MCF 10A (cell line): ENCODE measurements at regions not wholly inside any gene's neighbourhood (a gene's known extent, or its start where the extent isn't known, plus 50 kb on each side); places are given as distances from the start of the nearest gene placed in this dataset.
A peak's percentile ranks its signal among the peaks of the same experiment; 100 is the strongest.

Source experiments
- BruUV-seq: library from RNA; stranded (reverse); fragments of 400-500 nt; replicated peaks from 2 replicates; lab custom pipeline; 2021; lab: Mats Ljungman, UMichigan
- CTCF ChIA-PET: fragments of 300-600 bp; sonication (Branson Sonifier 250); formaldehyde crosslinking; extraction: SDS; loops from one replicate; lab custom pipeline; 2021; ENCODE audit warnings: antibody characterized with exemption, inconsistent platforms; lab: Yijun Ruan, JAX
- POLR2A ChIA-PET: fragments of 300-600, 350-650 bp; sonication (Branson Sonifier 250); formaldehyde crosslinking; extraction: SDS; loops from one replicate; lab custom pipeline; 2020; ENCODE audit warnings: antibody characterized with exemption, inconsistent platforms; lab: Yijun Ruan, JAX
- DNase-seq: peaks from one replicate; pipeline ENCODE4 v3.0.0-alpha.2; 2018; ENCODE audit not compliant: unreplicated experiment
- H3K27ac Mint-ChIP-seq: one replicate; pipeline ENCODE4 v1.8.0; 2022; ENCODE audit warnings: mild to moderate bottlenecking, low read depth, mixed read lengths; ENCODE audit not compliant: unreplicated experiment
- H3K27me3 Mint-ChIP-seq: one replicate; pipeline ENCODE4 v1.8.0; 2022; ENCODE audit warnings: mixed read lengths; ENCODE audit not compliant: insufficient read depth, unreplicated experiment
- H3K36me3 Mint-ChIP-seq: one replicate; pipeline ENCODE4 v1.8.0; 2022; ENCODE audit warnings: mild to moderate bottlenecking, moderate library complexity, mixed read lengths; ENCODE audit not compliant: insufficient read depth, unreplicated experiment
- H3K4me1 Mint-ChIP-seq: one replicate; pipeline ENCODE4 v1.8.0; 2022; ENCODE audit warnings: mixed read lengths; ENCODE audit not compliant: insufficient read depth, unreplicated experiment
- H3K4me3 Mint-ChIP-seq: one replicate; pipeline ENCODE4 v1.8.0; 2022; ENCODE audit warnings: mild to moderate bottlenecking, moderate library complexity, mixed read lengths; ENCODE audit not compliant: unreplicated experiment
- H3K9me3 Mint-ChIP-seq: one replicate; pipeline ENCODE4 v1.8.0; 2022; ENCODE audit warnings: mixed read lengths; ENCODE audit not compliant: unreplicated experiment
- CTCF ChIP-seq: fragments of 200-600 bp; IDR thresholded peaks from one replicate; pipeline ENCODE4 v1.8.0; 2022; ENCODE audit warnings: antibody characterized with exemption, mild to moderate bottlenecking; ENCODE audit not compliant: unreplicated experiment
- intact Hi-C: fragments of 100-400 bp; cut with micrococcal nuclease; formaldehyde crosslinking; loops from 2 replicates; pipeline ENCODE4 v1.14.1; 2022

DNA sequence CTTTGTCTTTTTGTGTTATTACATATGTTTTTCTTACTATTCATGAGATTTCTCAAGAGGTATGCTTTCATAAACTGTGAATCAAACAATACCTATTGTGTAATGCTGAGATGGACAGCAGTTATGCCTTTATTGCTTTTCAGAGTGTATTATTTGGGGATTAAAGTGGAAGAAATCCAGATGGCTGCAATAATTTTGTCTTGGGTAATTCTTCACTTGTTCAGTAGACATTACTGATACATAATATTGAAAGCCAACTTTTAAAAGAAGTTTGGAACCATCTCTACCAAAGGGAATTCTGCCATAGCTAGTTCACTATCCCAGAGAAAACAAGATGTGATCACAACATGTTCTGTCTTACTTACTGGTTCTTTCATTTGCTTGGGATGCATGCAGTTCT, 253.4 kb upstream of the ZSWIM2 start:
- H3K27ac Mint-ChIP-seq: peak overlapping the region; percentile 12
- H3K9me3 Mint-ChIP-seq: no peaks in the 10 kb centered on the region
- no peaks in the 10 kb centered on the region for H3K36me3 Mint-ChIP-seq
- H3K4me1 Mint-ChIP-seq: no peaks in the 10 kb centered on the region
- CTCF ChIA-PET: no interaction called here
- intact Hi-C loops: no loop called here
- no peaks in the 10 kb centered on the region for H3K27me3 Mint-ChIP-seq
- no peak for TF ChIP-seq CTCF
- POLR2A ChIA-PET: no interaction called here
- BruUV-seq: no TSS peak
- peak; percentile 45 for DNase-seq
- no peak overlapping the region for H3K4me3 Mint-ChIP-seq

DNA sequence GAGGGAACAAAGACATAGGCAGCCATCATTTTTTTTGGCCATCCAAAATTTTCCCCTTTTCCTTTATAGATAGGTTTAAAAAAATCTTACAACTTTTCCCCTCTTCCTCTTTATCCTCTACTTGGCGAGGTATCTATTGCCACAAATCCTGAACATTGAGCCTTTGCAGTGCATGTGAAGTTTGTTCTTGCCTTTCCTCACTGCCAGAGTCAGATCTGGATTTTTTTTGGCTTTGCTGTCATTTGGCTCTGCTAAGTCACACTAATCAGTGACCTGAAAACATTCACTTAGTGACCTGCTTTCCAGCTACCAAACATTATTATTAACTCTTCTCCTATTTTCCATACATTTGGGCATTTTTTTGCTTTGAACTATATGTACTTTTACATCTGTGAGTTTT, 249.2 kb upstream of the ZSWIM2 start:
- intact Hi-C loops: no loop called here
- Mint-ChIP-seq H3K27me3 (no peaks in the 10 kb centered on the region), H3K9me3 (no peaks in the 10 kb centered on the region), H3K4me1 (no peaks in the 10 kb centered on the region), H3K4me3 (no peak overlapping the region), H3K36me3 (no peaks in the 10 kb centered on the region), H3K27ac (no peak overlapping the region)
- no TSS peak for BruUV-seq
- no peak for TF ChIP-seq CTCF
- CTCF ChIA-PET: interaction anchor here (0.7 kb wide), 1 partner anchor 355 kb away, joined by 7 read pairs; no protein-coding TSS in a partner anchor
- POLR2A ChIA-PET: no interaction called here
- no peak for DNase-seq

DNA sequence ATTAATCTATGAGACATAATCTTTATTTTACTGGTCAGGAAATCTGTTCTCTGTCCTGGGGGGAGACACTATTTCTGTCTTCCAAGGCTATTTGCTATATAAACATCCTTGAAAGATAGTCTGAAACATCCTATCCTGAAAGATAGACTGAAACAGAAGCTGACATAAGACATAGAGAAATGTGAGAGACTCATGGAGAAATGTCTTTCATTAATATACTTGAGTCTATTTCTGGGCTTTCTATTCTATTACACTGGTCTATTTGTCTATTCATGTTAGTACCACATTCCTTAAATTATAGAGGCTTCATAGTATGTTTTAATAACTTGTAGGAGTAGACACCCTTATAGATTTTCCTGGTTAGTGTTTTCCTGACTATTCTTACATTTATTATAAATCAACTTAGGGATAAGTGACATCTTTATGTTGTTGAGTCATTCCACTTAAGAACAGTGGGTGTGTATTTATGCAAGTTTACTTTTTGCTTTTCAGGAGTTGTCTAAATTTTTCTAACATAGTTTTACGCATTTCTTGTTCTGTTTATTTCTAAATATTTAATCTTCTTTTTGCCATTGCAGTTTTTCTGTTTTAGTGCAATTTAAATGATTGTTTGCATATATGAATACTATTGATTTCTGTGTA, 244.9 kb upstream of the ZSWIM2 start:
- CTCF ChIA-PET: no interaction called here
- no peaks in the 10 kb centered on the region for H3K36me3 Mint-ChIP-seq
- H3K9me3 Mint-ChIP-seq: peaks cover 11% of the 10 kb centered on the region
- BruUV-seq: no TSS peak
- TF ChIP-seq CTCF: no peak
- H3K27me3 Mint-ChIP-seq: no peaks in the 10 kb centered on the region
- intact Hi-C loops: no loop called here
- no peaks in the 10 kb centered on the region for H3K4me1 Mint-ChIP-seq
- POLR2A ChIA-PET: no interaction called here
- H3K27ac Mint-ChIP-seq: no peak overlapping the region
- no peak for DNase-seq
- H3K4me3 Mint-ChIP-seq: no peak overlapping the region

- TF ChIP-seq CTCF: no peak
- no peaks in the 10 kb centered on the region for H3K27me3 Mint-ChIP-seq
- ChIA-PET CTCF (interaction anchor here (0.9 kb wide), 1 partner anchor 82 kb away, joined by 3 read pairs; no protein-coding TSS in a partner anchor), POLR2A (no interaction called here)
- H3K9me3 Mint-ChIP-seq: peaks cover 14% of the 10 kb centered on the region
- no peaks in the 10 kb centered on the region for H3K4me1 Mint-ChIP-seq
- no peak overlapping the region for H3K27ac Mint-ChIP-seq
- no peak overlapping the region for H3K4me3 Mint-ChIP-seq
- intact Hi-C loops: no loop called here
- H3K36me3 Mint-ChIP-seq: peaks cover 6% of the 10 kb centered on the region
- no TSS peak for BruUV-seq
- DNase-seq: no peak
Measured at GRCh38 chr2:187091664-187092063, 242.7 kb upstream of the ZSWIM2 start.
